SK-N-SH (cell line): ENCODE measurements at regions not wholly inside any gene's neighbourhood (a gene's known extent, or its start where the extent isn't known, plus 50 kb on each side); places are given as distances from the start of the nearest gene placed in this dataset.

Experiments used
- CTCF ChIA-PET: fragments of 300-600, 350-600 bp; formaldehyde crosslinking; extraction: SDS; loops from one replicate; lab custom pipeline; 2021; lab: Yijun Ruan, JAX
- POLR2A ChIA-PET: fragments of 350-600 bp; sonication (Branson Sonifier 250); formaldehyde crosslinking; extraction: SDS; loops from one replicate; lab custom pipeline; 2020; ENCODE audit warnings: antibody characterized with exemption, inconsistent platforms; lab: Yijun Ruan, JAX
- DNase-seq: peaks from one replicate; pipeline ENCODE4 v3.0.0; 2012
- H2AFZ ChIP-seq: fragments of 200-600 bp; sonication (generic); 2 replicates; pipeline ENCODE4 v1.8.1; 2016; ENCODE audit warnings: antibody characterized with exemption, mild to moderate bottlenecking, low read depth
- H3F3A ChIP-seq: fragments of 200-600 bp; sonication (generic); replicated peaks from 2 replicates; pipeline ENCODE3; 2016; ENCODE audit warnings: antibody characterized with exemption, mild to moderate bottlenecking; ENCODE audit not compliant: insufficient read depth
- H3K27ac ChIP-seq, 2 experiments: fragments of 200-500 bp in 1 of 2; fragments of 200-600 bp in 1 of 2; sonication (Bioruptor generic) in 1 of 2; sonication (generic), shearing (Covaris generic) in 1 of 2; 2 replicates each; pipeline versions ENCODE4 v1.5.1 to v1.6.1; 2014 to 2016; ENCODE audit warnings: low read depth in 2 of 2, inconsistent platforms in 1 of 2, low read length in 1 of 2, mild to moderate bottlenecking in 1 of 2, mixed read lengths in 1 of 2
- H3K27me3 ChIP-seq: fragments of 200-600 bp; sonication (generic), shearing (Covaris generic); 2 replicates; pipeline ENCODE4 v1.6.1; 2016; ENCODE audit warnings: mixed run types; ENCODE audit not compliant: insufficient read depth
- H3K36me3 ChIP-seq, 2 experiments: fragments of 200-500 bp in 1 of 2; fragments of 200-600 bp in 1 of 2; sonication (Bioruptor generic) in 1 of 2; sonication (generic) in 1 of 2; replicated peaks in 1 of 2; 2 replicates each; pipeline versions ENCODE3 to v1.5.1; 2014 to 2016; ENCODE audit warnings: low read length in 1 of 2, mild to moderate bottlenecking in 1 of 2; ENCODE audit not compliant: insufficient read depth in 2 of 2, control insufficient read depth in 1 of 2
- H3K4me1 ChIP-seq, 2 experiments: fragments of 200-500 bp in 1 of 2; fragments of 200-600 bp in 1 of 2; sonication (Bioruptor generic) in 1 of 2; sonication (generic), shearing (Covaris generic) in 1 of 2; 2 replicates each; pipeline versions ENCODE4 v1.5.1 to v1.6.1; 2014 to 2016; ENCODE audit warnings: low read depth in 1 of 2, low read length in 1 of 2, mixed run types in 1 of 2; ENCODE audit not compliant: insufficient read depth in 2 of 2, control insufficient read depth in 1 of 2
- H3K4me2 ChIP-seq: fragments of 200-600 bp; sonication (generic), shearing (Covaris generic); 2 replicates; pipeline ENCODE4 v1.6.1; 2017; ENCODE audit warnings: mixed run types
- H3K4me3 ChIP-seq, 2 experiments: fragments of 200-500 bp in 1 of 2; fragments of 200-600 bp in 1 of 2; sonication (Bioruptor generic) in 1 of 2; sonication (generic), shearing (Covaris generic) in 1 of 2; 2 replicates each; pipeline versions ENCODE4 v1.5.1 to v1.8.1; 2014 to 2016; ENCODE audit warnings: low read depth in 2 of 2, inconsistent platforms in 1 of 2, low read length in 1 of 2, mild to moderate bottlenecking in 1 of 2, mixed read lengths in 1 of 2, moderate library complexity in 1 of 2
- H3K79me2 ChIP-seq: fragments of 200-600 bp; sonication (generic); 2 replicates; pipeline ENCODE4 v1.8.1; 2017; ENCODE audit warnings: mild to moderate bottlenecking; ENCODE audit not compliant: insufficient read depth
- H3K9ac ChIP-seq: fragments of 200-600 bp; sonication (generic); 2 replicates; pipeline ENCODE4 v1.6.1; 2017; ENCODE audit warnings: mixed run types
- H3K9me2 ChIP-seq: fragments of 200-600 bp; sonication (generic); 2 replicates; pipeline ENCODE4 v1.6.1; 2017; ENCODE audit warnings: mixed run types
- H3K9me3 ChIP-seq: fragments of 200-600 bp; sonication (generic); 2 replicates; pipeline ENCODE4 v1.6.1; 2017; ENCODE audit warnings: mixed run types, mild to moderate bottlenecking, moderate library complexity
- H4K20me1 ChIP-seq: fragments of 200-600 bp; sonication (generic); 2 replicates; pipeline ENCODE4 v1.6.1; 2017; ENCODE audit warnings: mild to moderate bottlenecking, mixed run types; ENCODE audit not compliant: insufficient read depth
- CHD2 ChIP-seq: fragments of 150-350 bp; IDR thresholded peaks from 2 replicates; pipeline ENCODE4 v1.6.1; 2018; ENCODE audit warnings: low read length; ENCODE audit not compliant: partially characterized antibody
- EP300 ChIP-seq, 2 experiments: IDR thresholded peaks; 2 replicates each; pipeline versions ENCODE4 v1.4.0 to v1.6.1; 2012; ENCODE audit warnings: borderline replicate concordance in 1 of 2, low read depth in 1 of 2, low read length in 1 of 2
- EZH2phosphoT487 ChIP-seq: fragments of 200-600 bp; sonication (generic); IDR thresholded peaks from 2 replicates; pipeline ENCODE4 v1.6.1; 2017; ENCODE audit warnings: low read depth, mixed run types, mild to moderate bottlenecking, antibody characterized with exemption, moderate library complexity, borderline replicate concordance
- FOSL2 ChIP-seq: IDR thresholded peaks from 2 replicates; pipeline ENCODE4 v1.4.0; 2012; ENCODE audit warnings: low read depth, mild to moderate bottlenecking, moderate library complexity, borderline replicate concordance
- FOXM1 ChIP-seq: IDR thresholded peaks from 2 replicates; pipeline ENCODE4 v1.4.0; 2012; ENCODE audit warnings: low read depth, mild to moderate bottlenecking
- GATA2 ChIP-seq: sonication (generic); formaldehyde crosslinking; IDR thresholded peaks from 2 replicates; pipeline ENCODE4 v1.5.0; 2020; ENCODE audit warnings: mild to moderate bottlenecking, missing genetic modification reagents
- IRF3 ChIP-seq: fragments of 150-350 bp; IDR thresholded peaks from 2 replicates; pipeline ENCODE4 v1.6.1; 2016; ENCODE audit warnings: mild to moderate bottlenecking, low read depth, low read length
- MAX ChIP-seq: IDR thresholded peaks from 2 replicates; pipeline ENCODE4 v1.4.0; 2012; ENCODE audit warnings: low read depth
- MEF2A ChIP-seq: IDR thresholded peaks from 2 replicates; pipeline ENCODE4 v1.4.0; 2012; ENCODE audit warnings: low read depth, borderline replicate concordance
- NRF1 ChIP-seq: IDR thresholded peaks from 2 replicates; pipeline ENCODE4 v1.6.1; 2012; ENCODE audit warnings: low read depth, mild to moderate bottlenecking, low read length
- RCOR1 ChIP-seq: fragments of 150-350 bp; IDR thresholded peaks from 2 replicates; pipeline ENCODE4 v1.6.1; 2017; ENCODE audit warnings: antibody characterized with exemption, low read length
- REST ChIP-seq: IDR thresholded peaks from 2 replicates; pipeline ENCODE4 v1.6.1; 2012; ENCODE audit warnings: mild to moderate bottlenecking, low read depth, low read length, moderate library complexity
- RXRA ChIP-seq: IDR thresholded peaks from 2 replicates; pipeline ENCODE4 v1.4.0; 2012; ENCODE audit warnings: low read depth, mild to moderate bottlenecking, borderline replicate concordance
- SIN3A ChIP-seq: IDR thresholded peaks from 2 replicates; pipeline ENCODE4 v1.6.1; 2012; ENCODE audit warnings: low read depth, mild to moderate bottlenecking, low read length, moderate library complexity, borderline replicate concordance
- SMC3 ChIP-seq: IDR thresholded peaks from 2 replicates; pipeline ENCODE4 v1.6.1; 2012; ENCODE audit warnings: low read depth, low read length, improper control_type of control experiment
- USF2 ChIP-seq: fragments of 150-350 bp; IDR thresholded peaks from 2 replicates; pipeline ENCODE4 v1.6.1; 2017; ENCODE audit warnings: antibody characterized with exemption, low read length, low read depth, borderline replicate concordance
- ZBTB33 ChIP-seq: IDR thresholded peaks from 2 replicates; pipeline ENCODE4 v1.4.0; 2012; ENCODE audit warnings: low read depth, borderline replicate concordance
- whole genome bisulfite sequencing: methylation state at CpG from one replicate; pipeline ENCODE4 v1.1.6; 2017; ENCODE audit warnings: low lambda C conversion rate; 5-methylcytosine and 5-hydroxymethylcytosine counted together

GRCh38 chr1:238681451-238681850, 704.9 kb upstream of the CHRM3 start:
- Histone ChIP-seq H3K4me3 (no peak overlapping the region), H3K9ac (no peak overlapping the region), H3K9me2 (no peaks in the 10 kb centered on the region)
- WGBS, result 78% methylated on average over 4 of the region's 4 CpGs
- no peak for TF ChIP-seq RXRA
- no peak for TF ChIP-seq SIN3A
- TF ChIP-seq EZH2phosphoT487, result no peak
- TF ChIP-seq USF2, result no peak
- TF ChIP-seq GATA2, result no peak
- no peak for TF ChIP-seq SMC3
- TF ChIP-seq CHD2, result no peak
- TF ChIP-seq FOSL2, result no peak
- no peak for TF ChIP-seq RCOR1
- no peak for TF ChIP-seq EP300 (IDR thresholded peaks at IDR 0.05; ENCODE audit: borderline replicate concordance in 1 of 2, low read depth in 1 of 2, low read length in 1 of 2)
- no peak for TF ChIP-seq REST
- no peak for TF ChIP-seq ZBTB33
- TF ChIP-seq MAX, result no peak
- TF ChIP-seq NRF1, result no peak
- no peak for TF ChIP-seq IRF3
- TF ChIP-seq FOXM1, result no peak
- TF ChIP-seq MEF2A, result no peak
- TF ChIP-seq, all 33 proteins: peak for 0
- H3K79me2 ChIP-seq, result no peaks in the 10 kb centered on the region
- POLR2A ChIA-PET, result no interaction called here
- CTCF ChIA-PET, result interaction anchor here (1.2 to 1.5 kb wide), 2 partner anchors 10 to 817 kb away, joined by 4 read pairs; no protein-coding TSS in a partner anchor
- H3K9me3 ChIP-seq, result no peaks in the 10 kb centered on the region
- H2AFZ ChIP-seq, result no peak overlapping the region
- H3K27ac ChIP-seq, result no peak overlapping the region
- no peaks in the 10 kb centered on the region for H4K20me1 ChIP-seq
- H3K4me1 ChIP-seq, result no peaks in the 10 kb centered on the region
- no peaks in the 10 kb centered on the region for H3K27me3 ChIP-seq
- no peaks in the 10 kb centered on the region for H3K36me3 ChIP-seq
- H3K4me2 ChIP-seq, result no peak overlapping the region
- H3F3A ChIP-seq, result no peaks in the 10 kb centered on the region
- no peak for DNase-seq
